Non-pigmented ciliary epithelial cell (primary cell): ENCODE measurements at regions not wholly inside any gene's neighbourhood (a gene's known extent, or its start where the extent isn't known, plus 50 kb on each side); places are given as distances from the start of the nearest gene placed in this dataset.

Experiments used
- DNase-seq: peaks from one replicate; pipeline ENCODE4 v3.0.0-alpha.2; 2010; ENCODE audit warnings: low read depth

DNA sequence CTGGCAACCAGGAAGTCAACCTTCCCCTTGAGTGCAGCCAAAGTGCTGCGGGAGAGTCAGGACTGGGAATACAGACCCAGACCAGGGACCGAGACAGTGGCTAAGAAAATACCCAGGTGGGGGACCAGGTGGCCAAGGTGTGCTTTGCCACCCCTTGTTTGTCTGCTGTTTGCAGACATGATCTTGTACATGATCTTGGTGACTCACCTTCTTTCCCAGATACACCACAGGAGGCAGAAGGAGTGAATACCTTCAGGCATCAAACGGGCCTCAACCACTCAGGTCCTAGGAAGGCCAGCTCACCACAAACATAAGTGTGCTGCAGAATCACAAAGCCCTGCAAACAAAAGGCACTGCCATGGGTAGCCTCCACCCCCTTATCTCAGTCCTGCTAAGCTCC, 62.0 kb downstream of the CNGA2 start:
- no peak for DNase-seq

DNA sequence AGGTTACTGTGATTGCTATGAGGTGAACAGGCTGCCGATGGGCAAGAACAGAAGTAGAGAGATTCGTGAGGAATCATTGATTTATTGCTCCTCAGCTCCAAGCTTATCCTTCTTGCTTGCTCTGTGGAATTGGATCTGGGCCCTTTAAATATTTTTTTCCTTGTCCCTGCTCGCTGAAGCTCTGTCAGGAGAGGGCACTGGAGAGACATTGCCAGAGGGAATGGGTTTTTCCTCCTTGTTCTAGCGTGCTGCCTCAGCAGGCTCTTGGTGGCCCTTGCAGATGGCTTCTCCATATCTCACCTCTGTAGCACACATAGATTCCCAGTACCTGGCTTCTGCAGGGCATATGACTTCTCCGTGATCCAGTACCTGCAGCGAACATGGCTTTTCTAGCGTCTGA, 67.4 kb downstream of the CNGA2 start:
- no peak for DNase-seq

DNA sequence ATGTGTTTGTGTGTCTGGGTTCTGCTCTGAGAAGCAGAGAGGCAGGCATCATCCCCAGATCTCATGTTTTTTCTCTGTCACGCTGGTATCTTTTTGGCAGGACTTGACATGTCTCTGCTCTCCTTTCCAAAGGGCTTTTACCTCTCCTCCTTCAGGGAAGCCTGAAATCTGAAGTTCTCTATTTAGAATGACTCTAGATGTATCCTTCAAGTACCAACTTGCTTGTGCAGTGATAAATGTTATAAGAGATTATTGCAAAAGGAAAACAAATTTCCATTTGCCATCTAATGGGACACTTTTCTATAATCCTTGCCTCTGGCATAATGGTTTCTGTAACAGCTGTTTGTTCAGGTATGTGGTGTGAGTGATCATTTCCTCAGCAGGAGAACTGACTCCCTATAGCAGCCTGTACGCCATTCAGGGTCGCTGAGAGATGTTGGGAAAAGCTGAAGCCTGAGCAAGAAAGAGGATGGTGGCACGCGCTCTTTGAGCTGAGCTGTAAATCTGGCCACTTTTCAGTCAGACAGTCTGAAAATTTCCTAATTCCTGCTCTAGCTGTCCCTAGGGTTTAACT, 72.5 kb downstream of the CNGA2 start:
- no peak for DNase-seq

DNA sequence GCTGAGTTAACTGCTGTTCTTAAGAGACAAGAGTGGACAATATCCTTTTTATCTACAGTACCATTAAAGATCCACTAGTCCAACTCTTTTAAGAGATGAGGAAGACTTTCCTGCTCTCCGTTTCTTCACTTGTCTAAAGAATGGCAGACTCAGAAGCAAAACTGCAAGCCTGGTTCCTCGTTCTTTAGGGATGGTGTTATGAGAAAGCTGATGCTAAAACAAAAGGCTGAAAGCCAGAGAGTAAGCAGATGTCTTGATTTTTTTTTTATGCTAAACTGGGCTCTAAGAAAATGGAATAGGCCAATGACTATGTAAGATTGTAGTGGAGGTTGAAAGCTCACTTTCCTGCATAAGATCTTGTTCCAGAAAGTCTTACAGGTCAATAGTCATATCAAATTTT, 78.1 kb downstream of the CNGA2 start:
- no peak for DNase-seq

DNA sequence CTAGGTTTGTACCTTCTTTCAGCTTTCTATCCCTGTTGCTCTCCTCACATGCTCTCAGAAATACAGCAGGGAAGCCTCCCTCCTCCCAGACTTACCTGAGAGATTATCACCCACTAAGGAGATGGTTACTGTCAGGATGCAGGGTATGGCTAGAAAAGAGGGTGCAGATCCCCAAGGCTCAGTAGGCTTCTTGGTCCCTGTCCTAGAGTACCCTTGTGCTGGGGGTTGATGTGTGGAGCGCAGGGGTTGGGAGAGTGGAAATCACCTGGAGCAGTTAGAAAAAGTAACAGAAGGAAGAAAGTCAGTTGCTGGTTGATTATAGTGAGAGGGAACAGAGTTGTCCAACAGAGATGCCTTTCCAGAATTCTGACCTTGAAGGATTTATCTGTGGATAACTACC, 80.2 kb downstream of the CNGA2 start:
- no peak for DNase-seq

DNA sequence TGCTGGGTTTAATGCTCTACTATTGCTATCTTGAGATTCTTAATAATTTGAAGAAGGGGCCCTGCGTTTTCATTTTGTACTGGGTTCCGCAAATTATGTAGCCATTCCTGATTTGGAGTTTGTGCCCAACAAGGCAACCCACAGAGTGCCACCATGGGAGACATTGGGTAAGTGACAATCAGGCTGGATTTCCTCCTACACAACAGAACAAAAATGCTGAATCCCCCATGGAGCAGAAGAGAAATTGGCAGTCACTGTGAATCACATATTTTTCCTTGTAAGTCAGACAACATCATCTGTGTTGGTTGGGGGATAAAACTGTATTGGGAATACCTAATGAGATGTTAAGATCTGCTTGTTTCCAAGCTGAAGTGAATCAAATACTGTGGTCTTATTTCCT, 80.9 kb downstream of the CNGA2 start:
- DNase-seq = no peak

DNA sequence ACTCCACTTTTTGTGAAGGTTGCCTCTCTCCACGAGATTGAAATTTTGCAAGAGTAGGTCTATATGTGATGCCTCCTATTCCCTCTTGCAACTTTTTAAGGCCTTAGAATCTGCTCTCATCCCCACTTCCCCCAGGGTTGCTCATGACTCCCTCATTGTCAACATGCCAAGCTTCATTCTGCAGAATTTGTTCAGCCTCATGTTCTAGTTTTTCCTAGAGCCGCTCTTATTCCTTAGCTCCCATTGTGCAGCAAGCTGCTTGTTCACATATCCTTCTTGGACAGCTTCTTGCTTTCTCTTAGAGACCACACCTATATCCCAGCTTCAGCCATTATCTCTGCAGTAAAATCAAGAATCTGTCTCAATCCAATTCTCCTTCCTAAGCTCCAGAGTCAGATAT, 82.4 kb downstream of the CNGA2 start:
- no peak for DNase-seq

DNA sequence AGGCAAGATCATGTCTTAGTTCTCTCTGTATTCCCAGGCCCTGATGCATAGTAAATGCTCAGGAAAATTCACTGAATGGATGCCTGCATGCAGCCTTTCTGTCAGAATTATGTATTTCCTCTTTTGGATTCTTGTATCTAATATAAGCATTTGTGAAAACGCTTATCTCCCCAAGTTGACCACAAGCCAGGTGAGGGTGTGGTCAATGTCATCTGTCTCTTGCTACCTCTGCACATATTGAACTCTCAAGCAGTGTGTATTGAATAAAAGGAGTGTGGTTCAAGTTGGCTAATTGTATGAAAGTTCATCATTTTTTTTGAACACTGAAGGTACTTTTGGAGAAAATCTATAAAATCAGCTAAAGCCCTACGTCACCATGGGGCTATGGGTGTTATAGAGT, 84.3 kb downstream of the CNGA2 start:
- no peak for DNase-seq

DNA sequence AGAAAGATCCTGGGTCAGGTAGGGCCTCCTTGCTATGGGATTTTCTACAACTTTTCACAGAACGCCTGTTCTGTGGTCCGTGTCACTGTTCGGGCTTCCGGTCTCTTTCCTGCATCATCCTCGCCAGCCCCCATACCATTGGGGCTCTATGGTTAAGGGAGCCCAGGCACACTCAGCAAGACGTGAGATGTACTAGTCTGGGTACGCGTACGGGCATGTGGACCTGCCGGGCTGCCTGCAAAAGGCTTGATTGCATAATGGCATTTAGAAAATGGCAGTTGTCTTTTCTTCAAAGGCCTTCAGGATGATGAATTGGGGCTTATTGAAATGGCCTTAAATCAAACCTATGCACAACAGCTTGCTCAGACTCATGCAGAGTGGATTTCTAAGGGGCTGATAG, 86.7 kb downstream of the CNGA2 start:
- no peak for DNase-seq

DNA sequence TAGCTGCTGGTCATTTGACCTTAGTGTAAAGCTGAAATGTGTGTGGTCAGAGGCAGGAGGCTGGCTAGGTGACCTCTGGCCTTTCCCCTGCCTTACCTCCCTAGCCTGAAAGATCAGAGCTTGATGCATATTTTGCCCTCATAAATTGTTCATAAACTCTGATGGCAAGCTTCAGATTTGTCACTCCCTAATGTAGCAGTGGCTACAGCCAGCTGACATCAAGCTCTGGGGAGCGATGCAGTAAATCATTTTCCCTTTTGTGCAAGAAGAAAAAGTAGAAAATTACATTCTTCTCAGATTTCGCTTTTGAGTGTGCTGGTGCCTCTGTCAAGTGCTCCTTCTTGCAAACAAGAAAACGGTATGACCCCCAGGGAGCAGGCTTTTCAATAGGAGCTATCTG, 87.7 kb upstream of the MAGEA4 start:
- no peak for DNase-seq

DNA sequence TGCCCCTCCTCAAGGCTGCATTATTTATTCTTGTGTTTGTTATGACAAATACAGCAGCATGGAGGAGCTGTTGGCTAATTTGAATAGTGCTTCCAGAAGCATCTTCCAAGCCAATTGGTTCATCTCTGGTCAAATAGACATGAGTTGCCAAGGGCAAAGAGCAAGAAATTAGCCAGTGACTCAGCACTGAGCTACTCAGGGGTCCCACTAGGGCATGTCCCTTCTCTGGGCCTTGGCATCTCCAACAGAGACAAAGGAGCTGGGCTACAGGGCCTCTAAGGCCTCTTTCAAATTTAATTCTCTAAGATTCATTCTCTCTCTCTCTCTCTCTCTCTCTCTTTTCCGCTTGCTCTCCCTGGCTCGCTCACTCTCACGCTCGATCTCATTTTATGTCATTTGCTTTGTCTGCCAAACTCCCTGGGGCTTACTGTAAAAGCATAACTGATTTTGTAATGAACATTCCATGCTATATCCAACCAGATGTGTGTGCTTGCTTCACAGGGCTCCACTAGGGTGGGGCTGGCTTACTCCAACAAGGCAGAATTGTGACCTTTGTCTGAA, 86.7 kb upstream of the MAGEA4 start:
- peak; percentile 48 for DNase-seq

DNA sequence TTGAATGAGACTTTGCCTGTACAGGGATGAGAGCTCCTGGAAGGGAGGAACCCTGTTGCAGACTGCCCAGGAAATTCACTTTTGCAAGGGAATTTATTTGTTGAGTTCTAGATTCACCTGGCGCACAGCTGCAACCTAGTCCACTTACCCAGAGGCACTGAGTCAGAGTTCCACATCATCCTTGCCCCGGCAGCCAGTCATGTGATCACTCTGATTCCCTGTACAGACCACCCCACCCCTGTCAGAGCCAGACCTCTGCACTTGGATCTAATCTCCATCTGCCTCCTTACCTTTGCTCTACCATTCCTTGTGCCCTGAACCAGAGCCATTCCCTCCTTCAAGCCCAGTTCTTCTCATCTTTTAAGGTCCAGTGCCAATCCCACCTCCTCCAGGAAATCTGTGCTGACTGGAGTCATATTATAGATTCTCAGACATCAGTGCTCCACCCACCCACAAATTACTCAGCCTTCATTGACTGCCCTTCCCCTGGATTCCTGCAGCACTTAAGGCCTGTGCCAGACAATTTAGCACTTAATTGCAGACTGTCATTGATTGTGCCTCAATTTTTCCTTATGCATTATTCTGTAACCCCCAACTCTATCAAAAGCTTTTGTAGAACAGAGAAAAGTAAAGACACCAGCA, 84.1 kb upstream of the MAGEA4 start:
- no peak for DNase-seq

DNA sequence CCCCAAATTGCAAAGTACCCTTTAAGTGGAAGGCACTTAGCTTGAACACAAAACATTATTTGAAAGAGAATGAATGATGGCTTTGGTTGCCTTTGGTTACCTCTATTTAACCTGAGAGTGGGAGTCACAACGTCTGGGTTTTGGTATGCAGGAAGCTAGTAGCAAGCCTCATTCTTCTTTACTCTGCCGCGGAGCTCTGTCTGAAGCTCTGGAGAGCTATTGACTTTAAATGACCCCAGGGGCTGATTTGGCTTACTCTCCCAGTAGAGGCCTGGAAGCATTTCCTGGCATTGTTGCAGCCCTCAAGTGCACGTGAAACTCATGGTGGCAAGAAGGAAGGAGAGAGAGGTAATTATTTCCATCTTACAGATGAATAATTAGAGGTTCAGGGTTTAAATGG, 81.8 kb upstream of the MAGEA4 start:
- DNase-seq = no peak

DNA sequence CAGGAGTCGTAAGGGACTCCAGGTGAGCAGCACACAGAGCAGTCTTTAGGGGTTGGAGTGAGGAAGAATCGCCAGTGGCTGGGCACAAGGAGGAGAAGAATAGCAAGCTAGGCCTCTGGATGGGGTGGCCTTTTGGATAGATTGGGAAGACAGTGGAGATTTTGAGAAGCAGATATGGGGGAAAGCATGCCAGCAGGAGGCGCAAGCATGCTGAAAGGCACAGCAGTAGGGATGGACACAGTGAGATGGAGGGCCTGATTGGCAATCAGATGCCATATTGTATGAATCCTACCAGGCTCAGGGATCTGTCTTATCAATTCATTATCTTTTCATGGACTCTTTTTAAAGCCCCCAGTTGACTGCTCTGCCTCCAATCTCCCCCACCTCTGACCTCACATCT, 60.4 kb upstream of the MAGEA4 start:
- no peak for DNase-seq

DNA sequence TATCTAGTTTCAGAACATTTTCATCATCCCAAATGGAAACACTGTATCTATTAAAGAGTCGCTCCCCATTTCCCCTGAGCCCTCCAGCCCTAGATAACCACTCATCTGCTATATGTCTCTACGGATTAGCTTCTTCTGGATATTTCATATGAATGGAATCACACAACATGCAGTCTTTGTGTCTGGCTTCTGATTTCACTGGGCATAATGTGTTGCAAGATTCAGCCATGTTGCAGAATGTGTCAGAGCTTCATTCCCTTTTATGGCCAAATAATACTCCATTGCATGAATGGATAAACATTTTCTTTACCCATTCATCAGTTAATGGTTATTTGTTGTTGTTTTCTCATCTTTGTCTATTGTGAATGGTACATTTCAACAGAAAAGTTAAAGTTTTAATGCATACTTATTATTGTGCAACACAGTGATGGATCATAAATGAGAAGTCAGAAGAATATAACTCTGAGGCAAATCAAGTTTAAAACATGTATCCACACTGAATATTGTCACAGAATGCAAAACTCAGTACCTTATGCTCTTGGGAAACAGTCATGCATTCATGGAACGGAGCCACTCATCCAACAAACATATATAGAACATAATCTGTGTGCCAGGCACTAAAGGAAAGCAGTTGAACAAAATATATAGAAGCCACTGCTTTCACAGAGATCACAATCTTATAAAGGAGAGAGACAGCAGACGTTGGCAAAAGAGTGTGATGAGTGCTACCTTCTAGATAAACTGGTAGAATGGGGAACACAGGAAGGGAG, 57.8 kb upstream of the MAGEA4 start:
- no peak for DNase-seq

DNA sequence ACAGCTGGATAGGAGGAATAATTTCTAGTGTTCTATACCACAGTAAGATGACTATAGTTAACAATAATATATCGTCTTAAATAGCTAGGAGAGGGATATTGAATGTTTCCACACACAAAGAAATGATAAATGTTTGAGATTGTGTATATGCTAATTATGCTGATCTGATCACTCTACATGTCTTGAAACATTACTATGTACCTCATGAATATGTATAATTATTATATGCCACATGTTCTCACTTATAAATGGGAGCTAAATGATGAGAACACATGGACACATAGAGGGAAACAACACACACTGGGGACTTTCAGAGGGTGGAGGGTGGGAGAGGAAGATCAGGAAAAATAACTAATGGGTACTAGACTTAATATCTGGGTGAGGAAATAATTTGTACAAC, 53.2 kb upstream of the MAGEA4 start:
- DNase-seq = no peak

DNA sequence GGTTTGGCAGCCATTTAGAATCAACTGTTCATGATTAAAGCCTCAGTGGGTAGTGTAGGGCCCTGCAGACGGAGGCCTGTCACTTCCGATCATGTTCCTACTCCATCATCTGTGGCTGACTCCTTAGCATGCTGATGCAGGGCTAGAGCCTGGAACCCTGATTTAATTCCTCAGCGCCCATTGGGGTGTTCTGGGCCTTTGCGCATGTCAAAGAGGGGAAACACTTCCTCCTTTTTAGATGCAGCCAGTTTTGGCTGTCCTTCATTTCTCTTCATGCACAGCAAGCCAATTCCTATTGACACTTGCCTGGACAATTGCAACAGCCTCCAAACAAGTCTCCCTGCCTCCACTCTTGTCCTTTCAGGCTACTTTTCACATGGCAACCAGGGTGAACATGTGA, 51.9 kb upstream of the MAGEA4 start:
- no peak for DNase-seq
